ENCODE measurements at regions not wholly inside any gene's neighbourhood (a gene's known extent, or its start where the extent isn't known, plus 50 kb on each side); places are given as distances from the start of the nearest gene placed in this dataset.
"Not testable (repeated sequence)": the region's sequence is repeated elsewhere in the genome, so short reads cannot be mapped to it uniquely, and the experiment has no call there.

DNA sequence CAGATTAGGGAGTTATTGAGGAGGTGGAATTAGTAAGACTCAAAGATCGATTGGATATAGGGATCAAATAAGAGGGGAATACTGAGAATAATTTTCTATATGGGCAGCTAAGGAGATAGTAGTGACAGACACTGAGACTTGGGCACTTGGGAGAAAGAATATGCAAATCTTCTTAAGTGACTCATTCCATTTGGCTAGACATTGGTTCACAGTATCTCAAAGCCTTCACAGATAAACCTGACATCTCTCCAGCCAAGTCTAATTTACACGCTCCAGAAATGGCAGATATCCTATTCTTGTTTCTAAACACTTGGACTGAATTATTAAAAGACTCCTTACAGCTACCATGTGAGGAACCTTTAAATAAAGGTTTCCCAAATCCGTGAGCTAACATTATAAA is 104.6 kb upstream of the ADAMTS9 start:
- no peak for DNase-seq

GRCh38 chr3:64789111-64789510 is 101.3 kb upstream of the ADAMTS9 start:
- no peak for DNase-seq

DNA sequence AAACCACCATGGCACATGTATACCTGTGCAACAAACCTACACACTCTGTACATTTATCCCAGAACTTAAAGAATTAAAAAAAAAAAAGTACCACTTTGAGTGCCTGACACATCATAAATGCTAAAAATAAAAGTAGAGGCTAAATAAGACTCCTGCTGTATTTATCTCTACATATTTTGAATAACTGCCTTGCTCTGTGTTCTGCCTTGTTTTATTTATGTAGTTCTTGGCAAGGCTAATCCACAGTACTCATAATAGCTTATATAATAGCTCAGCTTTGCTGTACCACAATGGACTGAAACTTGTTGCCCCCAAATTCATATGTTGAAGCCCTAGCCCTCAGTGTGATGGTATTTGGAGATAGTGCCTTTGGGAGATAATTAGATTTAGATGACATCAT is 95.4 kb upstream of the ADAMTS9 start:
- DNase-seq: no peak

GRCh38 chr3:64780923-64781322 is 93.1 kb upstream of the ADAMTS9 start:
- DNase-seq: not testable (repeated sequence)

- no peak for DNase-seq
These were observed 85.3 kb upstream of the ADAMTS9 start for GRCh38 chr3:64773137-64773536.

- DNase-seq: no peak
These were observed 78.6 kb upstream of the ADAMTS9 start for GRCh38 chr3:64766440-64766839.

DNA sequence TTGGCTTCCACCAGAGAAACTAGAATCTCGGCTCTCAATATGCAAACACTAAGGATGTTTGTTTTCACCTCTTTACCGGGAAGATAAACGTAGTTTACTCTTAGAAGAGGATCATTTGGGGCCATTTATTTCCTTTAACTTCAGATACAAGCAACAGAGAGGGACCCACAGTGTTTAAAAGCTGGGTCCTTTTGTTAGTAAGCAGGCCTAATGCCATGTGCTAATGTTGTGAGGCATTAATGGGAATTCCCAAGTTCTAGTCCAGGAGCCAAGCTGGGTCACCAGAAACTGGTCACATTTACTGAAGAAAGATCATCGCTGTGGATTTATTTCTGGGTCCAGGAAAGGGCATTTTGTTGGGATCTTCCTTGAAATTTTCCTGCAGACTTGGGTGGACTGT is 78.1 kb upstream of the ADAMTS9 start:
- no peak for DNase-seq

GRCh38 chr3:64764386-64764929 is 76.7 kb upstream of the ADAMTS9 start:
- DNase-seq: no peak

GRCh38 chr3:64763980-64764379 is 76.2 kb upstream of the ADAMTS9 start:
- no peak for DNase-seq

DNA sequence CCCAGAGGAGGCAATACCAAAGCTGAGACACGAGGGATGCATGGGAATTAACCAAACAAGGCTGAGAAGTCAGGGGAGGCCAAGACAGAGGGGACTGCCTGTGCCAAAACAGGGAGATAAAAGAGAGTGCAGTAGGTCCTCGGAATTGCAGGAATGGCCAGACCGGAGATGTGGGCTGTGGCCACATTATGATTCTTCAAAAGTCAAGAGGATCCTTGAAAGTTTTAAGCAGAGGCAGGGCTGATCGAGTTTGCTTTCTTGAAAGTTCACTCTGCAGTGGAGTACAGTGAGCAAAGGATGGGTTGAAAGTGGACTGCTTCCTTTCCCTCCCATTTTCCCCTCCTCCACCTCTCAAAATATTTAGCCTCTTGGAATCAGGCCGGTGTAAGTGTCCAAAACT is 73.9 kb upstream of the ADAMTS9 start:
- DNase-seq: no peak

DNA sequence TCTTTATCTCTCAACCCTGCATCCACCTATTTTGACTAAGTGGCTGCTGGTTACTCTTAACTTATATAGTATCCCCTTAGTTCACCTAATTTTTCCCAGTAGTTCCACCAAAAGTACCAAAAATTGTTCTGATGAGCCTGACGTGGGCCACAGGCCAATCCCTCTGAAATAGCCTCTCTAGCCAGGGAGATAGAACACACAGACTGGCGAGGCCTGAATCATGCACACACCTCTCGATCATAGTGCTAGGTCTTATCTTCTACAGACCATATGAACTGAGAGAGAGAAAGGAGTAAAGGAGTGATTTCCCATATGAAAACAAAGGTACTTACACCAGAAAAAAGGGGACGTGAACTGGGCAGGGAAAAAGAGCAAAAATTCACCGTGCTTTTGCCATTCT is 72.5 kb upstream of the ADAMTS9 start:
- no peak for DNase-seq

DNA sequence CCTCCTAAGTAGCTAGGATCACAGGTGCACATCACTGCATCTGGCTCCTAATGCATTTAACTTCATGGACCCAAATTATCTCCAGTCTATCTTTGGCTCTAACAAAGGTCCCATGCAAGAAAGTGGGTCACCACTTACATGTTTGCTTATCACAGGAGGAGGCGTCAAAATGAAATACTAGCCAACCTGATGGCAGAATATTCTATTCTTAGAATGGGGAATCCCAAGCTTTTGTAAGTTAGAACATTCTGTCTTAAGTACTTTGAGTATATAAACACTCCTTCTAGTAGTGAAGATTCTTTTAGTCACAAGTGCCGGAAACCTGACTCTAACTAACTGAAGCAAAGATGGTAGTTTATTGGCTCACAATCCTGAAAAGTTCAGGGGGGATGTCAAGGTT is 72.0 kb upstream of the ADAMTS9 start:
- no peak for DNase-seq

- DNase-seq: no peak
These were observed 68.7 kb upstream of the ADAMTS9 start for GRCh38 chr3:64756398-64756986.

- no peak for DNase-seq
These were observed 60.6 kb upstream of the ADAMTS9 start for GRCh38 chr3:64748244-64748904.

GRCh38 chr3:64747679-64748078 is 59.9 kb upstream of the ADAMTS9 start:
- DNase-seq: no peak

GRCh38 chr3:64743887-64744243 is 56.1 kb upstream of the ADAMTS9 start:
- DNase-seq: no peak

GRCh38 chr3:64743156-64743886 is 55.5 kb upstream of the ADAMTS9 start:
- no peak for DNase-seq

GRCh38 chr3:64741341-64741740 is 53.5 kb upstream of the ADAMTS9 start:
- DNase-seq: no peak

DNA sequence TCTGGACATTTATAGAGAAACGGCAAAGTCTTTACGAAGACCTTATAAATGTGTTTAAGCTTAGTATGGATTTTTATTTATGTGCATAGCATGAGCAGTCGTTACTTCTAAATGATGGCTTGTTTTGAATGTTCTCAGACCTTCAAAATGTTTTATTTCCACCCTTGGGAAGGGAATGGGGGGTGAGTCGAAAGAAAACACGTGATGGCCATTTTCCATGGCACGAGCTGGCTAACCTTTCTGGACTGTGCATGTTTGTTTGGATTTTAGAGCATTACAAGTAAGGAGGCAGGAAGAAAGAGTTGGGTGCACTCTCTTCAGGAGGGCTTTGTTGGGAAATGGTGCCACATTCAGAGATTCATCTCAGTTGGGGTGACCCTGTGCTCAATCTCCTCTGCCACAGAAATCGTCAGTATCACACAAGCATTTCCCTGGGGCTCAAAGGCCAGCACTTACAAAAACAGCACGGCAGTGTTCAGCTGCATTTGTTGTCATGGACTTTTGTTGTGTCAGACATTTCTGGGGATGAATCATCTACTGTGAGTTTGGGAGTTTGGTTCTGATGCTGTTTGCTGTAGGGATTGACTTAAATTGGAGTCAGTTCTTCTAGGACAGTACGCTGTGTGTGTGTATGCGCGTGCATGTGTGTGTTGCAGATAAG is 52.3 kb upstream of the ADAMTS9 start:
- no peak for DNase-seq
